Vagina (tissue), 2 donors: ENCODE measurements at regions not wholly inside any gene's neighbourhood (a gene's known extent, or its start where the extent isn't known, plus 50 kb on each side); places are given as distances from the start of the nearest gene placed in this dataset.

Experiments used
- POLR2AphosphoS5 ChIP-seq, 2 donors: sonication (generic); formaldehyde crosslinking; IDR thresholded peaks; one replicate each; pipeline ENCODE4 v1.9.0; 2017; ENCODE audit warnings: antibody characterized with exemption in 2 of 2, mild to moderate bottlenecking in 2 of 2, low read depth in 1 of 2; ENCODE audit not compliant: insufficient read depth in 1 of 2
- TF ChIP-seq, protein P1 (sequence below), 3 experiments: fragments of 450-650 bp in 2 of 3; fragments of 200-600 bp in 1 of 3; sonication (generic) in 1 of 3; IDR thresholded peaks; one replicate each; pipeline ENCODE4 v1.5.1; 2017 to 2019; ENCODE audit warnings: antibody characterized with exemption in 3 of 3, mild to moderate bottlenecking in 2 of 3, moderate library complexity in 2 of 3

DNA sequence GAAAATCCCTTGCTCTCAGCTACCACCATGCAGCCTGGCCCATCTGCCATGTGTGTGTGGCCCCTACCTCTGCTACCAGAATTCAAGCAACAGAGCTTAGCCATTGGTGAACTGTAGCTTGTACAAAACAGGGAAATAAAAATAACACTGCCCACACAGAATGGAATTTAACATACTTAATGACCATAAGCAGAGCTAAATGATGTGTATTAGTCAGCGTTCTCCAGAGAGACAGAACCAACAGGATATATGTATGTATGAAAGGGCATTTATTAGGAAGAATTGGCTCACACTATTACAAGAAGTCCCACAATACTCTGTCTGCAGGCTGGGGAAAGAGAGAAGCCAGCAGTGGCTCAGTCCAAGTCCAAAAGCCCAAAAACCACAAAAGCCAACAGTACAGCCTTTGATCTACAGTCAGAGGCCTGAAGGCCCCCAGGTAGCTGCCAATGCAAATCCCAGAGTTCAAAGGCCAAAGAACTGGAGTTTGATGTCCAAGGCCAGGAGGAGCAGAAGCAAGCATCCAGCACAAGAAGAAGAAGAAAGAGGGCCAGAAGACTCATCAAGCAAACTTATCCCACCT lies 318.8 kb downstream of the DNAH5 start:
- TF ChIP-seq, protein P1, sequence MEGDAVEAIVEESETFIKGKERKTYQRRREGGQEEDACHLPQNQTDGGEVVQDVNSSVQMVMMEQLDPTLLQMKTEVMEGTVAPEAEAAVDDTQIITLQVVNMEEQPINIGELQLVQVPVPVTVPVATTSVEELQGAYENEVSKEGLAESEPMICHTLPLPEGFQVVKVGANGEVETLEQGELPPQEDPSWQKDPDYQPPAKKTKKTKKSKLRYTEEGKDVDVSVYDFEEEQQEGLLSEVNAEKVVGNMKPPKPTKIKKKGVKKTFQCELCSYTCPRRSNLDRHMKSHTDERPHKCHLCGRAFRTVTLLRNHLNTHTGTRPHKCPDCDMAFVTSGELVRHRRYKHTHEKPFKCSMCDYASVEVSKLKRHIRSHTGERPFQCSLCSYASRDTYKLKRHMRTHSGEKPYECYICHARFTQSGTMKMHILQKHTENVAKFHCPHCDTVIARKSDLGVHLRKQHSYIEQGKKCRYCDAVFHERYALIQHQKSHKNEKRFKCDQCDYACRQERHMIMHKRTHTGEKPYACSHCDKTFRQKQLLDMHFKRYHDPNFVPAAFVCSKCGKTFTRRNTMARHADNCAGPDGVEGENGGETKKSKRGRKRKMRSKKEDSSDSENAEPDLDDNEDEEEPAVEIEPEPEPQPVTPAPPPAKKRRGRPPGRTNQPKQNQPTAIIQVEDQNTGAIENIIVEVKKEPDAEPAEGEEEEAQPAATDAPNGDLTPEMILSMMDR (IDR thresholded peaks at IDR 0.05): no peak
- TF ChIP-seq POLR2AphosphoS5 (IDR thresholded peaks at IDR 0.05; ENCODE audit: insufficient read depth in 1 of 2, low read depth in 1 of 2): no peak
